ENCODE measurements at regions not wholly inside any gene's neighbourhood (a gene's known extent, or its start where the extent isn't known, plus 50 kb on each side); places are given as distances from the start of the nearest gene placed in this dataset.

GRCh38 chr11:116093481-116094270 lies 589.5 kb upstream of the CADM1 start:
- DNase-seq (ENCODE audit: low read depth): no peak
- no peak for TF ChIP-seq CTCF (conservative IDR thresholded peaks at IDR 0.05; ENCODE audit: control insufficient read depth, insufficient read depth, low read depth, low read length)
- no peak overlapping the region for H3K4me3 ChIP-seq (ENCODE audit: control insufficient read depth, low read depth, low read length)

- no peak for TF ChIP-seq CTCF (conservative IDR thresholded peaks at IDR 0.05; ENCODE audit: control insufficient read depth, insufficient read depth, low read depth, low read length)
- DNase-seq (ENCODE audit: low read depth): no peak
- H3K4me3 ChIP-seq (ENCODE audit: control insufficient read depth, low read depth, low read length): no peak overlapping the region
Measured at GRCh38 chr11:116093065-116093464, 588.9 kb upstream of the CADM1 start.

- DNase-seq (ENCODE audit: low read depth): no peak
- no peak for TF ChIP-seq CTCF (conservative IDR thresholded peaks at IDR 0.05; ENCODE audit: control insufficient read depth, insufficient read depth, low read depth, low read length)
- H3K4me3 ChIP-seq (ENCODE audit: control insufficient read depth, low read depth, low read length): no peak overlapping the region
Measured at GRCh38 chr11:116086426-116086825, 582.2 kb upstream of the CADM1 start.

GRCh38 chr11:116085031-116085635 lies 580.9 kb upstream of the CADM1 start:
- no peak for DNase-seq (ENCODE audit: low read depth)

GRCh38 chr11:116084511-116084910 lies 580.3 kb upstream of the CADM1 start:
- no peak for TF ChIP-seq CTCF (conservative IDR thresholded peaks at IDR 0.05; ENCODE audit: control insufficient read depth, insufficient read depth, low read depth, low read length)
- no peak overlapping the region for H3K4me3 ChIP-seq (ENCODE audit: control insufficient read depth, low read depth, low read length)
- no peak for DNase-seq (ENCODE audit: low read depth)

More at GRCh38 chr11:116085031-116085635, 580.9 kb upstream of the CADM1 start:
- TF ChIP-seq CTCF (conservative IDR thresholded peaks at IDR 0.05; ENCODE audit: control insufficient read depth, insufficient read depth, low read depth, low read length): no peak
- H3K4me3 ChIP-seq (ENCODE audit: control insufficient read depth, low read depth, low read length): no peak overlapping the region

- no peak for TF ChIP-seq CTCF (conservative IDR thresholded peaks at IDR 0.05; ENCODE audit: control insufficient read depth, insufficient read depth, low read depth, low read length)
- no peak for DNase-seq (ENCODE audit: low read depth)
- H3K4me3 ChIP-seq (ENCODE audit: control insufficient read depth, low read depth, low read length): no peak overlapping the region
Measured at GRCh38 chr11:116082256-116082655, 578.0 kb upstream of the CADM1 start.

Measured in fibroblast of mammary gland (primary cell).